Spleen (tissue), 11 donors: ENCODE measurements at regions not wholly inside any gene's neighbourhood (a gene's known extent, or its start where the extent isn't known, plus 50 kb on each side); places are given as distances from the start of the nearest gene placed in this dataset.

ENCODE experiments used
- DNase-seq: peaks from one replicate; pipeline ENCODE4 v3.0.0-alpha.2; 2020
- H3K27ac ChIP-seq, 8 donors: fragments of 200-600 bp; sonication (generic) in 7 of 8; 1 replicate in 4 of 8; 2 replicates in 4 of 8; pipeline versions ENCODE4 v1.5.0 to v1.8.0; 2016 to 2021; ENCODE audit warnings: inconsistent platforms in 4 of 8, mild to moderate bottlenecking in 4 of 8, moderate library complexity in 1 of 8
- H3K27me3 ChIP-seq, 7 donors: fragments of 200-600 bp; sonication (generic) in 6 of 7; replicated peaks in 1 of 7; 1 replicate in 4 of 7; 2 replicates in 3 of 7; pipeline versions ENCODE4 v1.5.0 to v1.8.0; 2016 to 2021; ENCODE audit warnings: inconsistent platforms in 3 of 7, mild to moderate bottlenecking in 1 of 7
- H3K36me3 ChIP-seq, 6 donors: fragments of 200-600 bp; sonication (generic) in 5 of 6; 1 replicate in 4 of 6; 2 replicates in 2 of 6; pipeline versions ENCODE4 v1.5.0 to v1.8.0; 2016 to 2021; ENCODE audit warnings: inconsistent platforms in 2 of 6
- H3K4me1 ChIP-seq, 6 donors: fragments of 200-600 bp; sonication (generic) in 5 of 6; 1 replicate in 3 of 6; 2 replicates in 3 of 6; pipeline versions ENCODE4 v1.5.0 to v1.8.0; 2016 to 2021; ENCODE audit warnings: inconsistent platforms in 3 of 6
- H3K4me3 ChIP-seq, 8 donors: fragments of 200-600 bp; sonication (generic) in 7 of 8; 1 replicate in 4 of 8; 2 replicates in 4 of 8; pipeline versions ENCODE4 v1.5.0 to v1.8.0; 2016 to 2021; ENCODE audit warnings: inconsistent platforms in 4 of 8, mild to moderate bottlenecking in 4 of 8, moderate library complexity in 2 of 8
- H3K9me3 ChIP-seq, 8 donors: fragments of 200-600 bp; sonication (generic) in 7 of 8; 1 replicate in 4 of 8; 2 replicates in 4 of 8; pipeline versions ENCODE4 v1.5.0 to v1.8.0; 2016 to 2021; ENCODE audit warnings: inconsistent platforms in 4 of 8
- POLR2A ChIP-seq, 3 donors: fragments of 450-650 bp; IDR thresholded peaks; one replicate each; pipeline ENCODE4 v1.5.1; 2017; ENCODE audit warnings: antibody characterized with exemption in 3 of 3, mild to moderate bottlenecking in 1 of 3
- POLR2AphosphoS5 ChIP-seq, 3 donors: sonication (generic); formaldehyde crosslinking; IDR thresholded peaks; one replicate each; pipeline ENCODE4 v1.5.1; 2017; ENCODE audit warnings: antibody characterized with exemption in 3 of 3
- WGBS, 5 donors: extraction: QIAGEN DNeasy Blood & Tissue Kit in 3 of 5; methylation state at CpG; one replicate each; pipeline versions ENCODE4 v1.1.5 to v1.1.7; 2013 to 2018; 5-methylcytosine and 5-hydroxymethylcytosine counted together
- intact Hi-C: fragments of 100-400 bp; cut with DNase I; formaldehyde crosslinking; loops from one replicate; pipeline ENCODE4 v1.15.0; 2023; ENCODE audit warnings: low total_unique reads
- TF ChIP-seq, protein P1 (sequence below), 11 experiments: fragments of 200-600 bp in 7 of 11; fragments of 450-650 bp in 4 of 11; sonication (generic) in 4 of 11; IDR thresholded peaks in 8 of 11; conservative IDR thresholded peaks in 3 of 11; 1 replicate in 7 of 11; 2 replicates in 4 of 11; pipeline versions ENCODE4 v1.4.0 to v1.8.0; 2016 to 2021; ENCODE audit warnings: antibody characterized with exemption in 11 of 11, inconsistent platforms in 4 of 11, mild to moderate bottlenecking in 1 of 11
- donor health status: healthy with polysubstance abuse.
- donor health status: DM: no; HTN: no; CAD: no; lungs with moderate emphysema.
- donor health status: DM: no; HTN: no; CAD: no.
- donor health status: Bipolar disorder and iron deficiency.
- donor health status: healthy.
- donor health status: DM: no; HTN: no; CAD: no.
- donor health status: DM: yes; HTN: yes; CAD: no.

- intact Hi-C loops, result no loop called here
- no peaks in the 10 kb centered on the region for H3K27me3 ChIP-seq
- 89 to 100% (median 95%) methylated on average over 2 of the region's 2 CpGs for WGBS, 5 donors
- peaks cover 0 to 23% (median 5%) of the 10 kb centered on the region in 8 donors for H3K9me3 ChIP-seq
- H3K4me1 ChIP-seq, result no peaks in the 10 kb centered on the region
- H3K36me3 ChIP-seq, result no peaks in the 10 kb centered on the region
- no peak for TF ChIP-seq POLR2A (IDR thresholded peaks at IDR 0.05)
- TF ChIP-seq, protein P1, sequence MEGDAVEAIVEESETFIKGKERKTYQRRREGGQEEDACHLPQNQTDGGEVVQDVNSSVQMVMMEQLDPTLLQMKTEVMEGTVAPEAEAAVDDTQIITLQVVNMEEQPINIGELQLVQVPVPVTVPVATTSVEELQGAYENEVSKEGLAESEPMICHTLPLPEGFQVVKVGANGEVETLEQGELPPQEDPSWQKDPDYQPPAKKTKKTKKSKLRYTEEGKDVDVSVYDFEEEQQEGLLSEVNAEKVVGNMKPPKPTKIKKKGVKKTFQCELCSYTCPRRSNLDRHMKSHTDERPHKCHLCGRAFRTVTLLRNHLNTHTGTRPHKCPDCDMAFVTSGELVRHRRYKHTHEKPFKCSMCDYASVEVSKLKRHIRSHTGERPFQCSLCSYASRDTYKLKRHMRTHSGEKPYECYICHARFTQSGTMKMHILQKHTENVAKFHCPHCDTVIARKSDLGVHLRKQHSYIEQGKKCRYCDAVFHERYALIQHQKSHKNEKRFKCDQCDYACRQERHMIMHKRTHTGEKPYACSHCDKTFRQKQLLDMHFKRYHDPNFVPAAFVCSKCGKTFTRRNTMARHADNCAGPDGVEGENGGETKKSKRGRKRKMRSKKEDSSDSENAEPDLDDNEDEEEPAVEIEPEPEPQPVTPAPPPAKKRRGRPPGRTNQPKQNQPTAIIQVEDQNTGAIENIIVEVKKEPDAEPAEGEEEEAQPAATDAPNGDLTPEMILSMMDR (IDR thresholded peaks at IDR 0.05 in 8 of 11, conservative IDR thresholded peaks at IDR 0.05 in 3 of 11), result no peak
- TF ChIP-seq POLR2AphosphoS5 (IDR thresholded peaks at IDR 0.05), result no peak
- H3K4me3 ChIP-seq, result no peak overlapping the region
- DNase-seq, result no peak
- no peak overlapping the region for H3K27ac ChIP-seq
These were observed 406.6 kb upstream of the CAMK1G start for GRCh38 chr1:209176866-209177430.

DNA sequence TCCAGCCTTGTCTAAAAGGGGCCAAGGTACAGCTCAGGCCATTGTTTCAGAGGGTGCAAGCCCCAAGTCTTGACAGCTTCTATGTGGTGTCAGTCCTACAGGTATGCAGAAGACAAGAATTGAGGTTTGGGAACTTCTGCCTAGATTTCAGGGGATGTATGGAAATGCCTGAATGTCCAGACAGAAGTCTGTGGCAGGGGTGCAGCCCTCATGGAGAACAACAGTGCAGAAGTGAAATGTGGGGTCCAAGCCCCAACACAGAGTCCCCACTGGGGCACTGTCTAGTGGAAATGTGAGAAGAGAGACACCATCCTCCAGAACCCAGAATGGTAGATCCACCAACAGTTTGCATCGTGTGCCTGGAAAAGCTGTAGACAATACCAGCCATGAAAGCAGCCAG is 400.3 kb upstream of the CAMK1G start:
- H3K9me3 ChIP-seq, result peaks cover 0 to 33% (median 19%) of the 10 kb centered on the region in 8 donors
- WGBS, 5 donors, result 63 to 92% (median 88%) methylated on average over 1 of the region's 1 CpG
- intact Hi-C loops, result no loop called here
- TF ChIP-seq POLR2A (IDR thresholded peaks at IDR 0.05), result no peak
- no peak for TF ChIP-seq POLR2AphosphoS5 (IDR thresholded peaks at IDR 0.05)
- TF ChIP-seq, protein P1 (IDR thresholded peaks at IDR 0.05 in 8 of 11, conservative IDR thresholded peaks at IDR 0.05 in 3 of 11), result no peak
- no peaks in the 10 kb centered on the region for H3K4me1 ChIP-seq
- H3K4me3 ChIP-seq, result no peak overlapping the region
- DNase-seq, result no peak
- no peaks in the 10 kb centered on the region for H3K27me3 ChIP-seq
- no peaks in the 10 kb centered on the region for H3K36me3 ChIP-seq
- H3K27ac ChIP-seq, result no peak overlapping the region

- Histone ChIP-seq H3K36me3 (no peaks in the 10 kb centered on the region), H3K27ac (no peak overlapping the region), H3K4me1 (no peaks in the 10 kb centered on the region), H3K9me3 (peaks cover 0 to 17% (median 14%) of the 10 kb centered on the region in 8 donors), H3K27me3 (peaks cover 0 to 9% (median 0%) of the 10 kb centered on the region in 7 donors), H3K4me3 (no peak overlapping the region)
- intact Hi-C loops, result no loop called here
- TF ChIP-seq, protein P1 (IDR thresholded peaks at IDR 0.05 in 8 of 11, conservative IDR thresholded peaks at IDR 0.05 in 3 of 11), result no peak
- TF ChIP-seq POLR2AphosphoS5 (IDR thresholded peaks at IDR 0.05) (no peak), POLR2A (IDR thresholded peaks at IDR 0.05) (no peak)
- no peak for DNase-seq
- 84 to 88% (median 85%) methylated on average over 3 of the region's 3 CpGs for WGBS, 5 donors
These were observed 395.9 kb upstream of the CAMK1G start for GRCh38 chr1:209187589-209187988.

DNA sequence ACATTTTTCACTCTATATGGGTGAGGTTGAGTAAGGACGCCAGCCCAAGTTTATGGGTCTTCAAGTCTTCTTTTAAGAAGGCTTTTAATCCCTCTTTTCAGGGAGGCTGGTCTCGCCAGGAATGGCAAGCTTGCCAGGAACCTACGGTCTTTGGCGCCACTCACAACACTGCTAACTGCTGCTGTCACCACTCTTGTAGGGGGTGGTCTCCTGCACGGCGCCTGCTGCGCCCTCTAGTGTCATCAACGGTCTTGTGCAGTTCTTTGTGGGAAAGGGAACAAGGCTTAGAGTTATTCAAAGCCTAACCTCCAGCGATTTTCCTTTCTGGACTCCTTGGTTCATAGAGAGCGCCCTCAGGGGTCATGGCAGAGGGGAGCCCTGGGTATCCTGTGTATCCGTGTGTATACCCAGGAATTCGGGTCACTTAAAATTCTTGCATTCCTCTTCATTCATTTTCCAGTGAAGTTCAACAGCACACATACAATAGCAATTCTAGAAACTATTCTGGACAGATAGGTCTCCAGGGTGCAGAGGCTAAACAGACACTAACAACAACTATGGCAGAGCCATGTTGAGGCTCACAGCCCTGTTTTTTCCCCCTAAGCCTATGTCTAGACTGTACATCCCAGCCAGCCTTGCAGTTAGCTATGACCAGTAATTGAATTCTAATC is 392.8 kb upstream of the CAMK1G start:
- Histone ChIP-seq H3K27me3 (peaks cover 0 to 9% (median 0%) of the 10 kb centered on the region in 7 donors), H3K4me3 (no peak overlapping the region), H3K27ac (no peak overlapping the region), H3K36me3 (no peaks in the 10 kb centered on the region), H3K9me3 (peaks cover 2 to 13% (median 13%) of the 10 kb centered on the region in 8 donors), H3K4me1 (no peaks in the 10 kb centered on the region)
- TF ChIP-seq, protein P1 (IDR thresholded peaks at IDR 0.05 in 8 of 11, conservative IDR thresholded peaks at IDR 0.05 in 3 of 11), result peak in 9 of 11 experiments; percentile 15 to 73 (median 53)
- TF ChIP-seq POLR2AphosphoS5 (IDR thresholded peaks at IDR 0.05) (no peak), POLR2A (IDR thresholded peaks at IDR 0.05) (no peak)
- intact Hi-C loops, result loop anchor here (5.0 kb wide), 1 partner anchor 538 kb away; no protein-coding TSS in a partner anchor
- DNase-seq, result no peak
- 13 to 18% (median 14%) methylated on average over 12 of the region's 12 CpGs for WGBS, 5 donors
